SK-N-SH (cell line): ENCODE measurements at regions not wholly inside any gene's neighbourhood (a gene's known extent, or its start where the extent isn't known, plus 50 kb on each side); places are given as distances from the start of the nearest gene placed in this dataset.

ENCODE experiments used
- CTCF ChIP-seq: fragments of 200-600 bp; sonication (generic); IDR thresholded peaks from 2 replicates; pipeline ENCODE4 v1.6.1; 2017; ENCODE audit warnings: antibody characterized with exemption, mild to moderate bottlenecking, moderate library complexity
- EP300 ChIP-seq, 2 experiments: IDR thresholded peaks; 2 replicates each; pipeline versions ENCODE4 v1.4.0 to v1.6.1; 2012; ENCODE audit warnings: borderline replicate concordance in 1 of 2, low read depth in 1 of 2, low read length in 1 of 2
- FOXJ3 ChIP-seq: sonication (generic); formaldehyde crosslinking; IDR thresholded peaks from 2 replicates; pipeline ENCODE4 v1.5.1; 2020; ENCODE audit warnings: mild to moderate bottlenecking, missing genetic modification reagents
- GABPA ChIP-seq: IDR thresholded peaks from 2 replicates; pipeline ENCODE4 v1.4.0; 2012; ENCODE audit warnings: low read depth, mild to moderate bottlenecking
- IRF3 ChIP-seq: fragments of 150-350 bp; IDR thresholded peaks from 2 replicates; pipeline ENCODE4 v1.6.1; 2016; ENCODE audit warnings: mild to moderate bottlenecking, low read depth, low read length
- RCOR1 ChIP-seq: fragments of 150-350 bp; IDR thresholded peaks from 2 replicates; pipeline ENCODE4 v1.6.1; 2017; ENCODE audit warnings: antibody characterized with exemption, low read length
- REST ChIP-seq: IDR thresholded peaks from 2 replicates; pipeline ENCODE4 v1.6.1; 2012; ENCODE audit warnings: mild to moderate bottlenecking, low read depth, low read length, moderate library complexity
- RFX5 ChIP-seq: IDR thresholded peaks from 2 replicates; pipeline ENCODE4 v1.6.1; 2012; ENCODE audit warnings: mild to moderate bottlenecking, improper control_type of control experiment, low read length
- TAF1 ChIP-seq: IDR thresholded peaks from 2 replicates; pipeline ENCODE4 v1.6.1; 2012; ENCODE audit warnings: low read depth, mild to moderate bottlenecking, low read length, moderate library complexity, borderline replicate concordance
- USF2 ChIP-seq: fragments of 150-350 bp; IDR thresholded peaks from 2 replicates; pipeline ENCODE4 v1.6.1; 2017; ENCODE audit warnings: antibody characterized with exemption, low read length, low read depth, borderline replicate concordance
- YY1 ChIP-seq: IDR thresholded peaks from 2 replicates; pipeline ENCODE4 v1.4.0; 2012; ENCODE audit warnings: low read depth, mild to moderate bottlenecking

GRCh38 chr10:4012848-4013247 lies 227.8 kb upstream of the KLF6 start:
- no peak for TF ChIP-seq CTCF
- no peak for TF ChIP-seq USF2
- TF ChIP-seq IRF3 = no peak
- TF ChIP-seq TAF1 = no peak
- TF ChIP-seq EP300 (IDR thresholded peaks at IDR 0.05; ENCODE audit: borderline replicate concordance in 1 of 2, low read depth in 1 of 2, low read length in 1 of 2) = no peak
- TF ChIP-seq REST = no peak
- no peak for TF ChIP-seq RFX5
- no peak for TF ChIP-seq RCOR1
- TF ChIP-seq YY1 = no peak
- TF ChIP-seq GABPA = no peak
- TF ChIP-seq FOXJ3 = no peak
